ENCODE measurements at regions not wholly inside any gene's neighbourhood (a gene's known extent, or its start where the extent isn't known, plus 50 kb on each side); places are given as distances from the start of the nearest gene placed in this dataset.

DNA sequence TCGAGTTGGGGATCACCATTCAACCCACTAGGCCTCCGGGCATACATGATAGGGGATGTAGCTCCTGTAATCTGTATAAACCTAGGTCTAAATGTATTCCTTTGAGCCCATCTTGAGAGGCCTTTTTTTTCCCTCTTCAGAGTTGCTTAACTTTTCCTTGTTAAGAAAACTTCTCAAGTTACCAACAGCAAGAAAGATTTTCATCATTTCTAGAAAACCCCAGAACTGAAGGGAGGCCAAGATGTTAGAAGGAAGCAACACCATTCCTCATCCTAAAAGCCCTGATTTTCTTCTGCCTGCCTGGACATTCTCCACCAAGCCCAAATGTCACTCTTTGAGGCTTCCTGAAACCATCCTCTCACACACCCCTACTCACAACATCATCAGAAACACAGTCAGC is 79.4 kb downstream of the TMPRSS5 start:
- DNase-seq (ENCODE audit: extremely low spot score), result no peak
- ChIA-PET POLR2A (no interaction called here), CTCF (no interaction called here)
- TF ChIP-seq, protein P1, sequence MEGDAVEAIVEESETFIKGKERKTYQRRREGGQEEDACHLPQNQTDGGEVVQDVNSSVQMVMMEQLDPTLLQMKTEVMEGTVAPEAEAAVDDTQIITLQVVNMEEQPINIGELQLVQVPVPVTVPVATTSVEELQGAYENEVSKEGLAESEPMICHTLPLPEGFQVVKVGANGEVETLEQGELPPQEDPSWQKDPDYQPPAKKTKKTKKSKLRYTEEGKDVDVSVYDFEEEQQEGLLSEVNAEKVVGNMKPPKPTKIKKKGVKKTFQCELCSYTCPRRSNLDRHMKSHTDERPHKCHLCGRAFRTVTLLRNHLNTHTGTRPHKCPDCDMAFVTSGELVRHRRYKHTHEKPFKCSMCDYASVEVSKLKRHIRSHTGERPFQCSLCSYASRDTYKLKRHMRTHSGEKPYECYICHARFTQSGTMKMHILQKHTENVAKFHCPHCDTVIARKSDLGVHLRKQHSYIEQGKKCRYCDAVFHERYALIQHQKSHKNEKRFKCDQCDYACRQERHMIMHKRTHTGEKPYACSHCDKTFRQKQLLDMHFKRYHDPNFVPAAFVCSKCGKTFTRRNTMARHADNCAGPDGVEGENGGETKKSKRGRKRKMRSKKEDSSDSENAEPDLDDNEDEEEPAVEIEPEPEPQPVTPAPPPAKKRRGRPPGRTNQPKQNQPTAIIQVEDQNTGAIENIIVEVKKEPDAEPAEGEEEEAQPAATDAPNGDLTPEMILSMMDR (IDR thresholded peaks at IDR 0.05; ENCODE audit: control extremely low read depth, extremely low read depth, low read depth, missing control alignments), result no peak

DNA sequence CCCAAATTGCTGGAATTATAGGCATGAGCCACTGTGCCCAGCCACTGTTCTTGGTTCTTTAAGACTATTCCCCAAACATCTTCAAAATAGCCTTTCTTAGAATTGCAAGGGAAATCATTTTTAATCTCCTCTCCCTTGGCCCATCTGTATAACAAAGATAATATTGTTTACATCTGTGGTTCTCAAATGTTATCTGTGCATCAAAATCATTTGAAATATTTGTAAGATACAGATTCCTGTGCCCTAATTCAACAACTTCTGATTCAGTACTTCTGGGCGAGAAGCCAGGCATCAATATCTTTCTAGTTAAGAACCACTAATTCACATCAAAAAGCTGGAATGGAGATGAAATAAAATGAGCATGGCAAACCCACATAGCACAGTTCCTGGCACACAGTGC is 83.0 kb downstream of the TMPRSS5 start:
- CTCF ChIA-PET, result interaction anchor here (1.6 kb wide), 1 partner anchor 35 kb away, joined by 5 read pairs; no protein-coding TSS in a partner anchor
- POLR2A ChIA-PET, result no interaction called here
- TF ChIP-seq, protein P1 (IDR thresholded peaks at IDR 0.05; ENCODE audit: control extremely low read depth, extremely low read depth, low read depth, missing control alignments), result no peak
- DNase-seq (ENCODE audit: extremely low spot score), result no peak

DNA sequence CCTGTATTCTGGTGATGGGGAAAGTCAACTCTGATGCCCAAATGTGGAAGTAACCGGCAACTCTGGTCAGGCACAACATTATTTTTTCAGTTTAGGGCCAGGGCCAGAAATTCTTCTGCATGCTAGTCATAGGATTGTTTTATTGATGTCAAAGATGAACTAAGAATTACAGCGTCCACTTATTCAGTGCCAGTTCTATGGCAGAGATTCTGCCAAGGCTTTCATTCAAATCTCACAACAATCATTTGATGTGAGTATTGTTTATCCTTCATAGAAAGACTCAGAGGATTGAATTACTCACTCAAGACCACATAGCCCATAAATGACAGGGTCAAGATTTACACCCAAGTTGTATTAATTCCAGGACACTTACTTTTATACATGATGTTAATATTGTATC is 87.7 kb downstream of the TMPRSS5 start:
- TF ChIP-seq, protein P1 (IDR thresholded peaks at IDR 0.05; ENCODE audit: control extremely low read depth, extremely low read depth, low read depth, missing control alignments), result no peak
- POLR2A ChIA-PET, result no interaction called here
- DNase-seq (ENCODE audit: extremely low spot score), result no peak
- CTCF ChIA-PET, result no interaction called here

DNA sequence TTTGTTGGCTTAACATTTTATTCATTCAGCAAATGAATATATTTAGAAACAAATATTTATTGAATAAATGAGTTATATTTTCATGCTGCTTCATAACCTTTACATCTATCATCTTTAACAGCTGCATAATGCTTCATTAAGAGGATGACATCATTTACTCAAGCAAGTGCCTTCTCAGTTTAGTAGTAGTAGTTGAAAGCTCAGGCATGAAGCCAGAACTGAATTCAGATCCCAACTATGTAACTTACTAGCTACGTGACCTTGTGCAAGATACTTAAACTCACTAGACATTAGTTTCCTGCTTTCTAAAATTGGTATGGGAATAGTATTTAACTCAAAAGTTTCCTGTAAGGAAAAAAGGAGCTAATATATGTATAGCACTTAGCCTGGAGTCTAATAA is 90.3 kb downstream of the TMPRSS5 start:
- TF ChIP-seq, protein P1 (IDR thresholded peaks at IDR 0.05; ENCODE audit: control extremely low read depth, extremely low read depth, low read depth, missing control alignments), result no peak
- ChIA-PET CTCF (no interaction called here), POLR2A (no interaction called here)
- no peak for DNase-seq (ENCODE audit: extremely low spot score)

DNA sequence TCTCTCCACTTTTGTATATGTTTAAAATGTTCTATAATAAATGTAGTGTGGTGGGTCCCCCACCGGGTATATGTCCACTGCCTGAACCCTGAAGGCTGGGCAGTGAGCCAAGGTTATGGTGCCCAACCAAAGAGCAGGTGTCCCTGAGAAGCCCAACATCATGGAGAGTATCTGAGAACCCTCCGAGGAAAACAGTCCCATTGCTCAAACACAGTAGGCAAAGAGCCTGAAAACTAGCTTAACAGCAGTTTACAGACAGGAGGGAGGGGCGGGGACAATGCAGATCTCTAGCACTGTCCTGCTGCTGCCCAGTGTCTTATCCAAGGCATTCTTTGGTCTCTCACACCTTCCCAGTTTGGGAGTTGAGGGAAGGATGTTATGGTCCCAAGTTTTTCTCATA is 91.0 kb downstream of the TMPRSS5 start:
- TF ChIP-seq, protein P1 (IDR thresholded peaks at IDR 0.05; ENCODE audit: control extremely low read depth, extremely low read depth, low read depth, missing control alignments), result no peak
- ChIA-PET POLR2A (no interaction called here), CTCF (no interaction called here)
- DNase-seq (ENCODE audit: extremely low spot score), result no peak

DNA sequence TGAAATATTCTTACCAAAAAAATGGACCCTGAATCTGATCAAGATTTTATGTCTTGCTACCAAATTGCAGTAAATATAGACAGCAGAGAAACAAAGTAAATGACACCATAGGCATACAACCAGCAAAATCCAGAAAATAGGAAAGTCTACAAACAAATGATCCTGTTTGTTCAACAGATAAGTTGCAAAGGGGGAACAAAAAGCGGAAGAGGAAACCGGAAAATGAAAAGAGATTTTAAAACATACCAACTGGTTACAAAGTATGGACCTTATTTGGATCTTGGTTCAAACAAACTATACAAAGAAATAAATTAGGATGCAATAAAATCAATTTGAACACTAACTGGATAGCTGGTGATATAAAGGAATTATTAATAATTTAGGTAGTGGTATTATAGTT is 92.0 kb downstream of the TMPRSS5 start:
- CTCF ChIA-PET, result interaction anchor here (1.0 to 1.4 kb wide), 2 partner anchors 11 to 18 kb away, joined by 3 to 6 read pairs; no protein-coding TSS in a partner anchor
- TF ChIP-seq, protein P1 (IDR thresholded peaks at IDR 0.05; ENCODE audit: control extremely low read depth, extremely low read depth, low read depth, missing control alignments), result no peak
- POLR2A ChIA-PET, result no interaction called here
- DNase-seq (ENCODE audit: extremely low spot score), result no peak

DNA sequence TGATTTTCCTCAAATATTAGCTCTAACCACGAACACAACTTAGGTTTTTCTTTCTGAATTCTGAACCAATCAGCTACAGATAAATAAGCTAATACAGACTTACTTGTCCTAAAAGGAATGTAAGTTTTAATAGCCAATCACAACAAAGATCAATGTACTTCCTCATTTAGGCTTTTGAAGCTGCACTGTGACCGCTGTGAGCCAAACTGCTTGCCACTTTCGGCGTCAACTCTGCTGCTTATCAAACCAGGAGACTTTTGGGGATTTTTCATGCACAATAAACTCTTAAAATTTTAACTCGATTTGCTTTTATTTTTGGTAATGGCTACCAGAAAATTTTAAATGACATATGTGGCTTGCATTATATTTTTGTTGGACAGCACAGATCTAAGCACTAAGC is 92.5 kb downstream of the TMPRSS5 start:
- POLR2A ChIA-PET, result no interaction called here
- CTCF ChIA-PET, result interaction anchor here (1.4 kb wide), 1 partner anchor 11 kb away, joined by 6 read pairs; no protein-coding TSS in a partner anchor
- TF ChIP-seq, protein P1 (IDR thresholded peaks at IDR 0.05; ENCODE audit: control extremely low read depth, extremely low read depth, low read depth, missing control alignments), result no peak
- DNase-seq (ENCODE audit: extremely low spot score), result no peak

All from GM10248 (cell line).